RWPE2 (cell line): ENCODE measurements at regions not wholly inside any gene's neighbourhood (a gene's known extent, or its start where the extent isn't known, plus 50 kb on each side); places are given as distances from the start of the nearest gene placed in this dataset.

ENCODE experiments used
- ATAC-seq: fragments of 200-7000 bp; cut with Tn5 transposase; 3 replicates; pipeline ENCODE4 v1.9.1; 2021; ENCODE audit warnings: low read depth
- DNase-seq: peaks from one replicate; pipeline ENCODE4 v3.0.0-alpha.2; 2020; ENCODE audit warnings: low spot score
- H3K27ac ChIP-seq: fragments of 450-650 bp; 2 replicates; pipeline ENCODE4 v1.5.1; 2017; ENCODE audit warnings: mild to moderate bottlenecking; ENCODE audit not compliant: poor library complexity, severe bottlenecking
- H3K27me3 ChIP-seq: fragments of 250-450 bp; sonication (Bioruptor Pico); 2 replicates; pipeline ENCODE4 v1.5.1; 2021; ENCODE audit warnings: mild to moderate bottlenecking, moderate library complexity; ENCODE audit not compliant: insufficient read depth, poor library complexity, severe bottlenecking
- H3K36me3 ChIP-seq: fragments of 250-450 bp; sonication (Bioruptor Pico); 2 replicates; pipeline ENCODE4 v1.5.1; 2020; ENCODE audit warnings: low read depth, mild to moderate bottlenecking, moderate library complexity
- H3K4me1 ChIP-seq: fragments of 250-450 bp; sonication (Bioruptor Pico); 2 replicates; pipeline ENCODE4 v1.5.1; 2021; ENCODE audit warnings: mild to moderate bottlenecking, moderate library complexity; ENCODE audit not compliant: insufficient read depth, poor library complexity, severe bottlenecking
- H3K4me3 ChIP-seq: fragments of 250-450 bp; sonication (Bioruptor Pico); 2 replicates; pipeline ENCODE4 v1.5.1; 2021; ENCODE audit warnings: mild to moderate bottlenecking, moderate library complexity; ENCODE audit not compliant: severe bottlenecking
- H3K9me3 ChIP-seq: fragments of 250-450 bp; sonication (Bioruptor Pico); 2 replicates; pipeline ENCODE4 v1.5.1; 2021; ENCODE audit warnings: mild to moderate bottlenecking, moderate library complexity; ENCODE audit not compliant: severe bottlenecking
- TF ChIP-seq, protein P1 (sequence below): fragments of 450-650 bp; IDR thresholded peaks from one replicate; pipeline ENCODE4 v1.5.1; 2017; ENCODE audit warnings: mild to moderate bottlenecking, moderate library complexity; ENCODE audit not compliant: poor library complexity, severe bottlenecking

DNA sequence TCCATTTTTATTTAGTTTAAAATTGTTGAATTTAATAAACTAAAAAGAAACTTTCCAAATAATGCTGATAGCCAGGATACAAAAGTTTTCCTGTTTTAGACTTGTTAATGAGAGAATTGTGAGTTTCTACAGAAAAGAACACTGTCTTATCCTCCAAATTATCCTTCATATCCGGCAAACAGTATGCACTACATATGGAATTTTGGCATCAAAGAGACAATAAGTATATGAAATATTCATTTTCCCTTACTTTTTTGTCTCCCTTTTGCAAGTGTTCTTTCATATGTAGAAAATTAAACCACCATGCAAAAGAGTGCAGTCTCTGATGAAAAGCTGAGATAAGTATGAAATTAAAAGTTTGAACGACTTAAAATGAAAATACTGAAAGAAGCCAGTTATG lies 159.4 kb downstream of the UBE2E3 start:
- Histone ChIP-seq H3K4me3 (no peak overlapping the region), H3K27ac (no peak overlapping the region), H3K4me1 (no peaks in the 10 kb centered on the region), H3K36me3 (no peaks in the 10 kb centered on the region), H3K9me3 (no peaks in the 10 kb centered on the region), H3K27me3 (no peaks in the 10 kb centered on the region)
- TF ChIP-seq, protein P1, sequence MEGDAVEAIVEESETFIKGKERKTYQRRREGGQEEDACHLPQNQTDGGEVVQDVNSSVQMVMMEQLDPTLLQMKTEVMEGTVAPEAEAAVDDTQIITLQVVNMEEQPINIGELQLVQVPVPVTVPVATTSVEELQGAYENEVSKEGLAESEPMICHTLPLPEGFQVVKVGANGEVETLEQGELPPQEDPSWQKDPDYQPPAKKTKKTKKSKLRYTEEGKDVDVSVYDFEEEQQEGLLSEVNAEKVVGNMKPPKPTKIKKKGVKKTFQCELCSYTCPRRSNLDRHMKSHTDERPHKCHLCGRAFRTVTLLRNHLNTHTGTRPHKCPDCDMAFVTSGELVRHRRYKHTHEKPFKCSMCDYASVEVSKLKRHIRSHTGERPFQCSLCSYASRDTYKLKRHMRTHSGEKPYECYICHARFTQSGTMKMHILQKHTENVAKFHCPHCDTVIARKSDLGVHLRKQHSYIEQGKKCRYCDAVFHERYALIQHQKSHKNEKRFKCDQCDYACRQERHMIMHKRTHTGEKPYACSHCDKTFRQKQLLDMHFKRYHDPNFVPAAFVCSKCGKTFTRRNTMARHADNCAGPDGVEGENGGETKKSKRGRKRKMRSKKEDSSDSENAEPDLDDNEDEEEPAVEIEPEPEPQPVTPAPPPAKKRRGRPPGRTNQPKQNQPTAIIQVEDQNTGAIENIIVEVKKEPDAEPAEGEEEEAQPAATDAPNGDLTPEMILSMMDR: no peak
- DNase-seq (no peak), ATAC-seq (no peak)

DNA sequence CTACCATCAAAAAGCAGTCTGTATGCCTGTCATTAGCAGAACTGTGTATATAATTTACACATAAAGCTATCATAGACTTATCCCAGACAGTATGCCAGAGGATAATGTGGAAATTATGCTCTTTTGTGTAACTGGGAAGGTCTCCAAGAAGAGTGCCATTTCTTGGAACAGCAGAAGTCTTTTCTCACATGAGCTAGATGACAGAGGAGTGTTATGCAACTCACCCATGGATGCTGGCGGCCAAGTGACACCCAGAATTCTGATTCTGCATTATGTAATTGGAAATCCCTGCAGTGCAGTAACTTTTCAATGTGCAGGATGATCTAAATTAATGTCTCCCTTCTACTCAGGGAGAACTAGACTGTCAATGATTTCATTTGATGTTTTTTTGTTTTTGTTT lies 160.0 kb downstream of the UBE2E3 start:
- no peak overlapping the region for H3K27ac ChIP-seq
- H3K27me3 ChIP-seq: no peaks in the 10 kb centered on the region
- DNase-seq: no peak
- no peak for ATAC-seq
- TF ChIP-seq, protein P1: no peak
- H3K9me3 ChIP-seq: no peaks in the 10 kb centered on the region
- no peak overlapping the region for H3K4me3 ChIP-seq
- no peaks in the 10 kb centered on the region for H3K4me1 ChIP-seq
- no peaks in the 10 kb centered on the region for H3K36me3 ChIP-seq

DNA sequence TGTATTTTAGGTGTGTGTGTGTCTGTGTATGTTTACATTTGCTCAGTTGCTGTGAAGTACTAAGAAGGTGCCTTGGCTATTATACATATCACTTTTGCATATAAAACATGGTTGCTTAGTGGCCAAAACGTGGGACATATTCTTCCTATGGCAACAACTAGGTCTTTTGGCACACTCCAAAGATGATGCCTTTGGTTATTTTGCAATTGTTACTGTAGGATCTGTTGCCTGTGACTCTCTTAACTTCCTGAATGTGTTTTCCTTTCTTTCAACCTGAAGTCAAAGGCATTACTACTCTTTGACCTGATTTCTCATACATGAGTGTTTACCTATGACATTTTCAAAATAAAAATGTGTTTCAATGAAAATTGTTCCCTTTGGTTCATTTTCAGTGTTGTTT lies 160.5 kb downstream of the UBE2E3 start:
- ATAC-seq (no peak), DNase-seq (no peak)
- H3K4me1 ChIP-seq: no peaks in the 10 kb centered on the region
- no peaks in the 10 kb centered on the region for H3K27me3 ChIP-seq
- no peaks in the 10 kb centered on the region for H3K9me3 ChIP-seq
- H3K36me3 ChIP-seq: no peaks in the 10 kb centered on the region
- no peak overlapping the region for H3K4me3 ChIP-seq
- no peak overlapping the region for H3K27ac ChIP-seq
- TF ChIP-seq, protein P1: no peak

DNA sequence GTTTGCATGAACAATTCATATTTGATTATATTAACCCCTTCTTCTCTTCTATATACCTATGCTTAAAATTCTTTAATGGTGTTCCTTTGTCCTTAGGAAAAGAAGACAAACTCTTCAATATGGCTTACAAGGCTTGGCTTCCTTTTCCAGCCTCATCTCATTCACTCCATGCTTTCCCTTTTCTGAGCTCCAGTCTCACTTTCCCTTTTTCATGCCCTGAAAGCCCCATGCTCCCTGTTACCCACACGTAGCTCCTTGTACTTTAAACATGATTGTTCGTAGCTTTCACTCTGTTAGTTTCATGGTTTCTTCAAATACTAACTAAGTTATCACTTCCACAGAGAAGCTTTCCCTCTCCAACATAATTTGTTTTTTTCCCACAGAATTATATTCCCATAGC lies 161.3 kb downstream of the UBE2E3 start:
- Histone ChIP-seq H3K27ac (no peak overlapping the region), H3K4me1 (no peaks in the 10 kb centered on the region), H3K4me3 (no peak overlapping the region), H3K27me3 (no peaks in the 10 kb centered on the region), H3K36me3 (no peaks in the 10 kb centered on the region), H3K9me3 (no peaks in the 10 kb centered on the region)
- TF ChIP-seq, protein P1: no peak
- no peak for ATAC-seq
- no peak for DNase-seq

DNA sequence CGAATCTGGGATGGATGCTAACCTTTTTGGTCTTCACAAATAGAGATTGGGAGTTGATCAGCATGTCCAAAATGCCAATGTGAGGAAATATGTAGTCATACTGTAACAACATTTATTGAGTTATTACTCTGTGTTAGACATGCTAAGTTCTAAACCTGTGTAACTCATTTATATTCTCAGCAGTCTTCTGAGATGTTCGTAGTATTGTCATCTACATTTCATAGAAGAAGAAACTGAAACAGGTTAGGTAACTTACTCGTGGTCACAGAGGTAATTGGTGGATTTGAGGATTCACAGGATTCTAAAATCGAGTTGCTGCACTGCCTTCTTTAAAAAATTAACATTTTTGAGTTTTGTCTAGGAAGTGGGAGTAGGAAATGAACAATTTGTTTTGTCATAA lies 162.1 kb downstream of the UBE2E3 start:
- Histone ChIP-seq H3K4me3 (no peak overlapping the region), H3K27ac (no peak overlapping the region), H3K27me3 (no peaks in the 10 kb centered on the region), H3K9me3 (no peaks in the 10 kb centered on the region), H3K36me3 (no peaks in the 10 kb centered on the region), H3K4me1 (no peaks in the 10 kb centered on the region)
- ATAC-seq (no peak), DNase-seq (no peak)
- TF ChIP-seq, protein P1: no peak
